PC-3 (cell line): ENCODE measurements at regions not wholly inside any gene's neighbourhood (a gene's known extent, or its start where the extent isn't known, plus 50 kb on each side); places are given as distances from the start of the nearest gene placed in this dataset.
A peak's percentile ranks its signal among the peaks of the same experiment; 100 is the strongest.

Experiments used
- ATAC-seq: fragments of 200-7000 bp; cut with Tn5 transposase; 2 replicates; pipeline ENCODE4 v1.9.1; 2020; ENCODE audit warnings: mild to moderate bottlenecking, moderate library complexity
- BruUV-seq: library from RNA; stranded (reverse); fragments of 400-500 nt; replicated peaks from 2 replicates; lab custom pipeline; 2021; lab: Mats Ljungman, UMichigan
- CTCF ChIA-PET: fragments of 300-600 bp; sonication (Branson Sonifier 250); formaldehyde crosslinking; loops from one replicate; lab custom pipeline; 2022; ENCODE audit warnings: antibody characterized with exemption; lab: Charles Lee
- POLR2A ChIA-PET: fragments of 300-600 bp; sonication (Branson Sonifier 250); formaldehyde crosslinking; loops from one replicate; lab custom pipeline; 2022; ENCODE audit warnings: antibody characterized with exemption; ENCODE audit not compliant: unreplicated experiment; lab: Charles Lee
- DNase-seq: peaks from one replicate; pipeline ENCODE4 v3.0.0-alpha.2; 2015
- H2AFZ ChIP-seq: fragments of 300-600 bp; sonication (generic); 2 replicates; pipeline ENCODE4 v1.6.0; 2016; ENCODE audit warnings: antibody characterized with exemption, low read length
- H3F3A ChIP-seq: fragments of 300-600 bp; sonication (generic); one replicate; pipeline ENCODE4 v1.6.0; 2017; ENCODE audit warnings: antibody characterized with exemption, low read length, control low read depth, mild to moderate bottlenecking; ENCODE audit not compliant: unreplicated experiment
- H3K27ac ChIP-seq: fragments of 300-600 bp; sonication (generic); 2 replicates; pipeline ENCODE4 v1.5.1; 2016; ENCODE audit warnings: mild to moderate bottlenecking, low read length
- H3K27me3 ChIP-seq: fragments of 300-600 bp; sonication (generic); 2 replicates; pipeline ENCODE4 v1.6.1; 2016; ENCODE audit warnings: low read length, mixed read lengths
- H3K36me3 ChIP-seq: fragments of 300-600 bp; sonication (generic); 2 replicates; pipeline ENCODE4 v1.6.1; 2016; ENCODE audit warnings: low read depth, mixed run types, low read length, mixed read lengths
- H3K4me1 ChIP-seq: fragments of 300-600 bp; sonication (generic); 2 replicates; pipeline ENCODE4 v1.5.1; 2016; ENCODE audit warnings: low read length; ENCODE audit not compliant: insufficient read depth
- H3K4me2 ChIP-seq: fragments of 300-600 bp; sonication (generic); 2 replicates; pipeline ENCODE4 v1.6.0; 2016; ENCODE audit warnings: low read length
- H3K4me3 ChIP-seq: fragments of 300-600 bp; sonication (generic); 2 replicates; pipeline ENCODE4 v1.5.1; 2016; ENCODE audit warnings: mild to moderate bottlenecking, low read length, mixed read lengths
- H3K79me2 ChIP-seq: fragments of 300-600 bp; sonication (generic); 2 replicates; pipeline ENCODE4 v1.6.1; 2017; ENCODE audit warnings: low read length, mixed read lengths
- H3K9ac ChIP-seq: fragments of 300-600 bp; sonication (generic); 2 replicates; pipeline ENCODE4 v1.6.0; 2016; ENCODE audit warnings: mild to moderate bottlenecking, low read length
- H3K9me2 ChIP-seq: fragments of 300-600 bp; sonication (generic); replicated peaks from 2 replicates; pipeline ENCODE4 v1.6.1; 2016; ENCODE audit warnings: mixed run types, low read length, mixed read lengths
- H3K9me3 ChIP-seq: fragments of 300-600 bp; sonication (generic); 2 replicates; pipeline ENCODE4 v1.6.1; 2016; ENCODE audit warnings: low read length, mixed read lengths
- H4K20me1 ChIP-seq: fragments of 300-600 bp; sonication (generic); 2 replicates; pipeline ENCODE4 v1.6.1; 2016; ENCODE audit warnings: low read length, mixed read lengths
- CTCF ChIP-seq: fragments of 300-600 bp; sonication (generic); conservative IDR thresholded peaks from 2 replicates; pipeline ENCODE4 v1.5.1; 2017; ENCODE audit warnings: antibody characterized with exemption, low read depth, mild to moderate bottlenecking, low read length
- EZH2 ChIP-seq: fragments of 300-600 bp; sonication (generic); IDR thresholded peaks from one replicate; pipeline ENCODE4 v1.6.1; 2017; ENCODE audit warnings: antibody characterized with exemption, mild to moderate bottlenecking, low read length; ENCODE audit not compliant: unreplicated experiment
- EZH2phosphoT487 ChIP-seq: fragments of 300-600 bp; sonication (generic); IDR thresholded peaks from 2 replicates; pipeline ENCODE4 v1.6.1; 2018; ENCODE audit warnings: mild to moderate bottlenecking, antibody characterized with exemption, low read length, borderline replicate concordance
- intact Hi-C: fragments of 100-400 bp; cut with micrococcal nuclease; formaldehyde crosslinking; loops from 2 replicates; pipeline ENCODE4 v1.9.0; 2023

GRCh38 chr15:39454189-39454986 lies 126.5 kb upstream of the THBS1 start:
- peak overlapping the region; percentile 85 for H3K27ac ChIP-seq
- peaks cover 21% of the 10 kb centered on the region for H3K4me1 ChIP-seq
- H4K20me1 ChIP-seq, result no peaks in the 10 kb centered on the region
- intact Hi-C loops, result loop anchor here (10.0 kb wide), 1 partner anchor 750 kb away; no protein-coding TSS in a partner anchor
- no peaks in the 10 kb centered on the region for H3F3A ChIP-seq
- H3K9me3 ChIP-seq, result no peaks in the 10 kb centered on the region
- H3K79me2 ChIP-seq, result no peaks in the 10 kb centered on the region
- DNase-seq, result no peak
- H3K27me3 ChIP-seq, result no peaks in the 10 kb centered on the region
- ChIA-PET POLR2A (no interaction called here), CTCF (no interaction called here)
- TF ChIP-seq EZH2phosphoT487, result no peak
- no peak overlapping the region for H3K4me3 ChIP-seq
- no peak overlapping the region for H3K4me2 ChIP-seq
- no peaks in the 10 kb centered on the region for H3K9me2 ChIP-seq
- no peak for ATAC-seq
- H3K9ac ChIP-seq, result no peak overlapping the region
- no peak overlapping the region for H2AFZ ChIP-seq
- H3K36me3 ChIP-seq, result no peaks in the 10 kb centered on the region
- BruUV-seq, result no TSS peak

- H3K4me3 ChIP-seq, result no peak overlapping the region
- H3K9me2 ChIP-seq, result no peaks in the 10 kb centered on the region
- TF ChIP-seq EZH2phosphoT487, result no peak
- no peak for TF ChIP-seq CTCF
- no peak for TF ChIP-seq EZH2
- H3K4me2 ChIP-seq, result peak overlapping the region; percentile 34
- no peaks in the 10 kb centered on the region for H3K79me2 ChIP-seq
- H3K27ac ChIP-seq, result peak overlapping the region; percentile 85
- H3K4me1 ChIP-seq, result peaks cover 21% of the 10 kb centered on the region
- H3K27me3 ChIP-seq, result no peaks in the 10 kb centered on the region
- ATAC-seq (peak; percentile 96), DNase-seq (peak; percentile 95)
- CTCF ChIA-PET, result interaction anchor here (0.8 kb wide), 1 partner anchor 16 kb away, joined by 3 read pairs; no protein-coding TSS in a partner anchor
- POLR2A ChIA-PET, result interaction anchor here (0.5 kb wide), 1 partner anchor 125 kb away, joined by 7 read pairs; the partner anchor contains the start of gene THBS1
- intact Hi-C loops, result loop anchor here (1.0 to 10.0 kb wide), 3 partner anchors 124 to 751 kb away; no protein-coding TSS in a partner anchor
- H3K36me3 ChIP-seq, result no peaks in the 10 kb centered on the region
- H3F3A ChIP-seq, result no peaks in the 10 kb centered on the region
- H2AFZ ChIP-seq, result no peak overlapping the region
- H3K9me3 ChIP-seq, result no peaks in the 10 kb centered on the region
- BruUV-seq, result no TSS peak
- no peaks in the 10 kb centered on the region for H4K20me1 ChIP-seq
- H3K9ac ChIP-seq, result peak overlapping the region; percentile 42
Observed at GRCh38 chr15:39455471-39455991, 125.3 kb upstream of the THBS1 start.

- Histone ChIP-seq H3K27me3 (no peaks in the 10 kb centered on the region), H2AFZ (no peak overlapping the region), H3K27ac (peak overlapping the region; percentile 85), H3K79me2 (no peaks in the 10 kb centered on the region), H3K9me3 (no peaks in the 10 kb centered on the region), H3K4me3 (no peak overlapping the region), H3K9me2 (no peaks in the 10 kb centered on the region), H3K4me1 (peaks cover 21% of the 10 kb centered on the region), H4K20me1 (no peaks in the 10 kb centered on the region), H3K9ac (peak overlapping the region; percentile 42), H3K4me2 (peak overlapping the region; percentile 34), H3F3A (no peaks in the 10 kb centered on the region), H3K36me3 (no peaks in the 10 kb centered on the region)
- TF ChIP-seq EZH2phosphoT487 (no peak), CTCF (no peak), EZH2 (no peak)
- no TSS peak for BruUV-seq
- CTCF ChIA-PET, result interaction anchor here (0.8 kb wide), 1 partner anchor 17 kb away, joined by 3 read pairs; no protein-coding TSS in a partner anchor
- ATAC-seq, result no peak
- POLR2A ChIA-PET, result no interaction called here
- DNase-seq, result no peak
- intact Hi-C loops, result loop anchor here (10.0 kb wide), 1 partner anchor 751 kb away; no protein-coding TSS in a partner anchor
Observed at GRCh38 chr15:39456159-39456558, 124.7 kb upstream of the THBS1 start.
